ENCODE measurements at regions not wholly inside any gene's neighbourhood (a gene's known extent, or its start where the extent isn't known, plus 50 kb on each side); places are given as distances from the start of the nearest gene placed in this dataset.

DNA sequence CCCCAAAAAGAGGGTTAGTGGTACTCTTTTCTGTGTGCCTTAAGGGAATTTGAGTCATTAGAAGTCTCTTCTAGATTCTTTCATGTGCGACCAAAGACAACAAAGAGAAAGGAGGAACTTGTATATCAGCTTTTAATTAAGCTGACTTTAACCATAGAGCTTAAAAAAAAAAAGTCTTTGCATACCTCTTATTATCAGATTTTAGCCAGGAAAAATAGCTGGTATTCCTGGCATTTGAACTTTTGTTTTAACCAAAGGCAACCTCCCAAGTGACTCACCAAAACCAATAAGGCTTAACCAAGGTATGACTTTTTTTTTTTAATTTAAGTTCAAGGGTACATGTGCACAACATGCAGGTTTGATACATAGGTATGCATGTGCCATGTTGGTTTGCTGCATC is 375.0 kb downstream of the CDC5L start:
- no peak for TF ChIP-seq FOXJ3 (CRISPR knock-in tag; IDR thresholded peaks at IDR 0.05; ENCODE audit: borderline replicate concordance)
- TF ChIP-seq, protein P1, sequence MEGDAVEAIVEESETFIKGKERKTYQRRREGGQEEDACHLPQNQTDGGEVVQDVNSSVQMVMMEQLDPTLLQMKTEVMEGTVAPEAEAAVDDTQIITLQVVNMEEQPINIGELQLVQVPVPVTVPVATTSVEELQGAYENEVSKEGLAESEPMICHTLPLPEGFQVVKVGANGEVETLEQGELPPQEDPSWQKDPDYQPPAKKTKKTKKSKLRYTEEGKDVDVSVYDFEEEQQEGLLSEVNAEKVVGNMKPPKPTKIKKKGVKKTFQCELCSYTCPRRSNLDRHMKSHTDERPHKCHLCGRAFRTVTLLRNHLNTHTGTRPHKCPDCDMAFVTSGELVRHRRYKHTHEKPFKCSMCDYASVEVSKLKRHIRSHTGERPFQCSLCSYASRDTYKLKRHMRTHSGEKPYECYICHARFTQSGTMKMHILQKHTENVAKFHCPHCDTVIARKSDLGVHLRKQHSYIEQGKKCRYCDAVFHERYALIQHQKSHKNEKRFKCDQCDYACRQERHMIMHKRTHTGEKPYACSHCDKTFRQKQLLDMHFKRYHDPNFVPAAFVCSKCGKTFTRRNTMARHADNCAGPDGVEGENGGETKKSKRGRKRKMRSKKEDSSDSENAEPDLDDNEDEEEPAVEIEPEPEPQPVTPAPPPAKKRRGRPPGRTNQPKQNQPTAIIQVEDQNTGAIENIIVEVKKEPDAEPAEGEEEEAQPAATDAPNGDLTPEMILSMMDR (IDR thresholded peaks at IDR 0.05) = no peak
- TF ChIP-seq TEAD1 (CRISPR knock-in tag; IDR thresholded peaks at IDR 0.05) = no peak
- no peak for TF ChIP-seq ETV6 (CRISPR knock-in tag; IDR thresholded peaks at IDR 0.05)
- TF ChIP-seq, protein P2, sequence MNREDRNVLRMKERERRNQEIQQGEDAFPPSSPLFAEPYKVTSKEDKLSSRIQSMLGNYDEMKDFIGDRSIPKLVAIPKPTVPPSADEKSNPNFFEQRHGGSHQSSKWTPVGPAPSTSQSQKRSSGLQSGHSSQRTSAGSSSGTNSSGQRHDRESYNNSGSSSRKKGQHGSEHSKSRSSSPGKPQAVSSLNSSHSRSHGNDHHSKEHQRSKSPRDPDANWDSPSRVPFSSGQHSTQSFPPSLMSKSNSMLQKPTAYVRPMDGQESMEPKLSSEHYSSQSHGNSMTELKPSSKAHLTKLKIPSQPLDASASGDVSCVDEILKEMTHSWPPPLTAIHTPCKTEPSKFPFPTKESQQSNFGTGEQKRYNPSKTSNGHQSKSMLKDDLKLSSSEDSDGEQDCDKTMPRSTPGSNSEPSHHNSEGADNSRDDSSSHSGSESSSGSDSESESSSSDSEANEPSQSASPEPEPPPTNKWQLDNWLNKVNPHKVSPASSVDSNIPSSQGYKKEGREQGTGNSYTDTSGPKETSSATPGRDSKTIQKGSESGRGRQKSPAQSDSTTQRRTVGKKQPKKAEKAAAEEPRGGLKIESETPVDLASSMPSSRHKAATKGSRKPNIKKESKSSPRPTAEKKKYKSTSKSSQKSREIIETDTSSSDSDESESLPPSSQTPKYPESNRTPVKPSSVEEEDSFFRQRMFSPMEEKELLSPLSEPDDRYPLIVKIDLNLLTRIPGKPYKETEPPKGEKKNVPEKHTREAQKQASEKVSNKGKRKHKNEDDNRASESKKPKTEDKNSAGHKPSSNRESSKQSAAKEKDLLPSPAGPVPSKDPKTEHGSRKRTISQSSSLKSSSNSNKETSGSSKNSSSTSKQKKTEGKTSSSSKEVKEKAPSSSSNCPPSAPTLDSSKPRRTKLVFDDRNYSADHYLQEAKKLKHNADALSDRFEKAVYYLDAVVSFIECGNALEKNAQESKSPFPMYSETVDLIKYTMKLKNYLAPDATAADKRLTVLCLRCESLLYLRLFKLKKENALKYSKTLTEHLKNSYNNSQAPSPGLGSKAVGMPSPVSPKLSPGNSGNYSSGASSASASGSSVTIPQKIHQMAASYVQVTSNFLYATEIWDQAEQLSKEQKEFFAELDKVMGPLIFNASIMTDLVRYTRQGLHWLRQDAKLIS (CRISPR knock-in tag; IDR thresholded peaks at IDR 0.05; ENCODE audit: borderline replicate concordance) = no peak
